HCT116 (cell line): ENCODE measurements at regions not wholly inside any gene's neighbourhood (a gene's known extent, or its start where the extent isn't known, plus 50 kb on each side); places are given as distances from the start of the nearest gene placed in this dataset.

Experiments used
- ATAC-seq: fragments of 200-7000 bp; cut with Tn5 transposase; 2 replicates; pipeline ENCODE4 v1.9.1; 2020; ENCODE audit warnings: mild to moderate bottlenecking, moderate library complexity
- BruUV-seq: library from RNA; stranded (reverse); fragments of 400-500 nt; replicated peaks from 2 replicates; lab custom pipeline; 2021; lab: Mats Ljungman, UMichigan
- CTCF ChIA-PET: fragments of 300-600 bp; sonication (Branson Sonifier 250); formaldehyde crosslinking; loops from one replicate; lab custom pipeline; 2021; ENCODE audit warnings: antibody characterized with exemption; lab: Charles Lee
- POLR2A ChIA-PET: fragments of 300-600, 350-600 bp; sonication (Branson Sonifier 250); formaldehyde crosslinking; loops from one replicate; lab custom pipeline; 2021; ENCODE audit warnings: antibody characterized with exemption; lab: Charles Lee
- RAD21 ChIA-PET, 2 experiments: fragments of 300-600 bp; sonication (Branson Sonifier 250); formaldehyde crosslinking; loops; one replicate each; lab custom pipeline; 2023; ENCODE audit warnings: low total read pairs in 2 of 2; ENCODE audit not compliant: uncharacterized antibody in 2 of 2, unreplicated experiment in 2 of 2, low non-redundant PET in 1 of 2; lab: Charles Lee
- DNase-seq: peaks from one replicate; pipeline ENCODE4 v3.0.0-alpha.2; 2010; ENCODE audit warnings: low read depth, low spot score
- H2AFZ ChIP-seq: fragments of 200-600 bp; shearing (Covaris generic), sonication (generic); 2 replicates; pipeline ENCODE4 v1.6.1; 2017; ENCODE audit warnings: low read depth, mixed run types, mixed read lengths, antibody characterized with exemption, low read length; ENCODE audit not compliant: poor library complexity, severe bottlenecking
- H3K27ac ChIP-seq: 2 replicates; pipeline ENCODE4 v1.5.1; 2012; ENCODE audit warnings: low read depth, low read length
- H3K27me3 ChIP-seq: fragments of 200-600 bp; sonication (generic); 2 replicates; pipeline ENCODE4 v1.6.1; 2016; ENCODE audit warnings: mixed run types, low read length, mixed read lengths; ENCODE audit not compliant: insufficient read depth
- H3K36me3 ChIP-seq, 2 experiments: fragments of 200-500 bp in 1 of 2; fragments of 200-600 bp in 1 of 2; sonication (Bioruptor generic) in 1 of 2; sonication (generic) in 1 of 2; 2 replicates each; pipeline versions ENCODE4 v1.5.1 to v1.6.1; 2014 to 2016; ENCODE audit warnings: low read length in 2 of 2, inconsistent platforms in 1 of 2, mixed read lengths in 1 of 2, mixed run types in 1 of 2; ENCODE audit not compliant: insufficient read depth in 2 of 2, control insufficient read depth in 1 of 2
- H3K4me1 ChIP-seq, 2 experiments: fragments of 200-600 bp in 1 of 2; sonication (generic) in 1 of 2; 2 replicates each; pipeline versions ENCODE4 v1.5.1 to v1.6.1; 2012 to 2017; ENCODE audit warnings: low read length in 2 of 2, inconsistent platforms in 1 of 2, mild to moderate bottlenecking in 1 of 2, mixed read lengths in 1 of 2, mixed run types in 1 of 2, moderate library complexity in 1 of 2; ENCODE audit not compliant: insufficient read depth in 2 of 2, control insufficient read depth in 1 of 2
- H3K4me2 ChIP-seq: fragments of 200-600 bp; sonication (generic); 2 replicates; pipeline ENCODE4 v1.6.1; 2017; ENCODE audit warnings: mixed run types, low read length, mixed read lengths
- H3K4me3 ChIP-seq, 2 experiments: fragments of 200-600 bp in 1 of 2; sonication (generic) in 1 of 2; replicated peaks in 1 of 2; 2 replicates each; pipeline ENCODE4 v1.5.1; 2011 to 2016; ENCODE audit warnings: low read length in 2 of 2, control low read depth in 1 of 2, low read depth in 1 of 2, mild to moderate bottlenecking in 1 of 2, mixed read lengths in 1 of 2, mixed run types in 1 of 2
- H3K79me2 ChIP-seq: fragments of 200-600 bp; sonication (generic); 2 replicates; pipeline ENCODE4 v1.6.1; 2017; ENCODE audit warnings: mild to moderate bottlenecking, mixed run types, low read length, moderate library complexity, mixed read lengths; ENCODE audit not compliant: insufficient read depth
- H3K9ac ChIP-seq: fragments of 200-600 bp; sonication (generic); 2 replicates; pipeline ENCODE4 v1.6.1; 2016; ENCODE audit warnings: low read length, mixed read lengths
- H3K9me2 ChIP-seq: fragments of 200-600 bp; sonication (generic), shearing (Covaris generic); 2 replicates; pipeline ENCODE4 v1.6.1; 2017; ENCODE audit warnings: mixed run types, mild to moderate bottlenecking, moderate library complexity; ENCODE audit not compliant: insufficient read depth
- H3K9me3 ChIP-seq, 2 experiments: fragments of 200-500 bp in 1 of 2; fragments of 200-600 bp in 1 of 2; sonication (Bioruptor generic) in 1 of 2; sonication (generic) in 1 of 2; 2 replicates each; pipeline ENCODE4 v1.6.1; 2014 to 2017; ENCODE audit warnings: low read length in 2 of 2, mixed read lengths in 2 of 2, inconsistent platforms in 1 of 2, low read depth in 1 of 2, mild to moderate bottlenecking in 1 of 2, mixed run types in 1 of 2, moderate library complexity in 1 of 2; ENCODE audit not compliant: control insufficient read depth in 1 of 2, insufficient read depth in 1 of 2
- H4K20me1 ChIP-seq: fragments of 200-600 bp; sonication (generic), shearing (Covaris generic); 2 replicates; pipeline ENCODE4 v1.6.1; 2017; ENCODE audit warnings: mixed run types, mild to moderate bottlenecking, moderate library complexity; ENCODE audit not compliant: insufficient read depth
- ATF3 ChIP-seq: IDR thresholded peaks from 2 replicates; pipeline ENCODE4 v1.6.1; 2012
- CTCF ChIP-seq, 3 experiments: fragments of 200-600 bp in 1 of 3; sonication (generic) in 1 of 3; IDR thresholded peaks in 2 of 3; conservative IDR thresholded peaks in 1 of 3; 2 replicates each; pipeline ENCODE4 v1.5.1; 2012 to 2017; ENCODE audit warnings: low read depth in 2 of 3, low read length in 2 of 3, antibody characterized with exemption in 1 of 3, borderline replicate concordance in 1 of 3, control low read depth in 1 of 3, mild to moderate bottlenecking in 1 of 3, mixed read lengths in 1 of 3, mixed run types in 1 of 3, moderate library complexity in 1 of 3; ENCODE audit not compliant: insufficient read depth in 1 of 3
- EGR1 ChIP-seq: IDR thresholded peaks from 2 replicates; pipeline ENCODE4 v1.6.1; 2012; ENCODE audit warnings: low read depth
- EZH2 ChIP-seq: fragments of 200-600 bp; sonication (generic); IDR thresholded peaks from 2 replicates; pipeline ENCODE4 v1.6.1; 2017; ENCODE audit warnings: antibody characterized with exemption, mixed run types
- EZH2phosphoT487 ChIP-seq: fragments of 200-600 bp; IDR thresholded peaks from 2 replicates; pipeline ENCODE4 v1.6.1; 2018; ENCODE audit warnings: antibody characterized with exemption, borderline replicate concordance
- JUND ChIP-seq: IDR thresholded peaks from 2 replicates; pipeline ENCODE4 v1.6.1; 2012
- MAX ChIP-seq: IDR thresholded peaks from 2 replicates; pipeline ENCODE4 v1.6.1; 2012
- POLR2A ChIP-seq: IDR thresholded peaks from 2 replicates; pipeline ENCODE4 v1.7.0; 2011; ENCODE audit warnings: borderline replicate concordance; ENCODE audit not compliant: insufficient read depth, insufficient read length; ENCODE audit errors: extremely low read depth
- POLR2AphosphoS5 ChIP-seq: IDR thresholded peaks from 2 replicates; pipeline ENCODE4 v1.6.1; 2011; ENCODE audit warnings: mild to moderate bottlenecking, low read depth, low read length, moderate library complexity
- RAD21 ChIP-seq: IDR thresholded peaks from 2 replicates; pipeline ENCODE4 v1.6.1; 2012; ENCODE audit warnings: low read depth, mild to moderate bottlenecking
- REST ChIP-seq: IDR thresholded peaks from 2 replicates; pipeline ENCODE4 v1.6.1; 2012; ENCODE audit warnings: low read depth
- SIN3A ChIP-seq: IDR thresholded peaks from 2 replicates; pipeline ENCODE4 v1.6.1; 2012; ENCODE audit warnings: low read depth
- SRF ChIP-seq: IDR thresholded peaks from 2 replicates; pipeline ENCODE4 v1.6.1; 2012; ENCODE audit warnings: low read depth
- TCF7L2 ChIP-seq: IDR thresholded peaks from 2 replicates; pipeline ENCODE4 v1.7.0; 2011; ENCODE audit warnings: borderline replicate concordance, inconsistent platforms; ENCODE audit not compliant: insufficient read depth, insufficient read length; ENCODE audit errors: extremely low read depth
- YY1 ChIP-seq: IDR thresholded peaks from 2 replicates; pipeline ENCODE4 v1.6.1; 2011; ENCODE audit warnings: low read length, low read depth, moderate library complexity, mild to moderate bottlenecking; ENCODE audit not compliant: insufficient replicate concordance; ENCODE audit errors: extremely low read depth
- ZBTB33 ChIP-seq: IDR thresholded peaks from 2 replicates; pipeline ENCODE4 v1.6.1; 2011; ENCODE audit warnings: mild to moderate bottlenecking, low read length, moderate library complexity; ENCODE audit not compliant: insufficient replicate concordance; ENCODE audit errors: extremely low read depth
- ZFX ChIP-seq: fragments of 450-650 bp; IDR thresholded peaks from 2 replicates; pipeline ENCODE4 v1.6.1; 2017
- ZNF274 ChIP-seq: fragments of 200-500 bp; sonication (Bioruptor generic); IDR thresholded peaks from 2 replicates; pipeline ENCODE4 v1.6.1; 2014; ENCODE audit warnings: mild to moderate bottlenecking, low read depth, low read length, inconsistent platforms
- intact Hi-C: fragments of 100-400 bp; cut with micrococcal nuclease; formaldehyde crosslinking; loops from 2 replicates; pipeline ENCODE4 v1.10.0; 2022

- DNase-seq (no peak), ATAC-seq (no peak)
- H3K27ac ChIP-seq: no peak overlapping the region
- H3K36me3 ChIP-seq: no peaks in the 10 kb centered on the region
- no peak overlapping the region for H3K4me2 ChIP-seq
- no peak for TF ChIP-seq SIN3A
- no peak for TF ChIP-seq REST
- TF ChIP-seq EGR1: no peak
- no peak for TF ChIP-seq TCF7L2
- no peak for TF ChIP-seq MAX
- no peak for TF ChIP-seq EZH2
- no peak for TF ChIP-seq JUND
- no peak for TF ChIP-seq ZNF274
- TF ChIP-seq POLR2AphosphoS5: no peak
- no peak for TF ChIP-seq ATF3
- no peak for TF ChIP-seq YY1
- no peak for TF ChIP-seq ZFX
- no peak for TF ChIP-seq CTCF (IDR thresholded peaks at IDR 0.05 in 2 of 3, conservative IDR thresholded peaks at IDR 0.05 in 1 of 3; ENCODE audit: borderline replicate concordance in 1 of 3, insufficient read depth in 1 of 3, low read depth in 2 of 3, low read length in 2 of 3)
- TF ChIP-seq RAD21: no peak
- TF ChIP-seq SRF: no peak
- TF ChIP-seq ZBTB33: no peak
- no peak for TF ChIP-seq POLR2A
- no peak for TF ChIP-seq EZH2phosphoT487
- H3K9me3 ChIP-seq: no peaks in the 10 kb centered on the region
- H3K9me2 ChIP-seq: no peaks in the 10 kb centered on the region
- no TSS peak for BruUV-seq
- no peaks in the 10 kb centered on the region for H3K79me2 ChIP-seq
- ChIA-PET POLR2A (no interaction called here), RAD21 (no interaction called here), CTCF (no interaction called here)
- intact Hi-C loops: loop anchor here (1.0 kb wide), 1 partner anchor 47 kb away; no protein-coding TSS in a partner anchor
- H2AFZ ChIP-seq: no peak overlapping the region
- H3K4me1 ChIP-seq: no peaks in the 10 kb centered on the region
- H3K27me3 ChIP-seq: no peaks in the 10 kb centered on the region
- H3K9ac ChIP-seq: no peak overlapping the region
- H4K20me1 ChIP-seq: no peaks in the 10 kb centered on the region
- H3K4me3 ChIP-seq: no peak overlapping the region
These were observed 54.5 kb downstream of the IRX5 start for GRCh38 chr16:54985156-54985555.
